ENCODE measurements at regions not wholly inside any gene's neighbourhood (a gene's known extent, or its start where the extent isn't known, plus 50 kb on each side); places are given as distances from the start of the nearest gene placed in this dataset.

- 51 to 71% methylated on average over 3 of the region's 3 CpGs for WGBS, 2 donors
- no peak overlapping the region for H3K4me3 ChIP-seq
- no peaks in the 10 kb centered on the region for H3K36me3 ChIP-seq
- no peaks in the 10 kb centered on the region for H3K27me3 ChIP-seq
- TF ChIP-seq CTCF (IDR thresholded peaks at IDR 0.05): no peak
- FAIRE-seq: no peak
- H3K4me1 ChIP-seq: no peaks in the 10 kb centered on the region
- no peaks in the 10 kb centered on the region for H3K9me3 ChIP-seq
- no peak for DNase-seq
- ATAC-seq: no peak
- H3K27ac ChIP-seq: no peak overlapping the region
- intact Hi-C loops (cut with DNase I): no loop called here
Observed at GRCh38 chr9:103068753-103069152, 73.6 kb downstream of the CYLC2 start.

- intact Hi-C loops (cut with DNase I): no loop called here
- FAIRE-seq: no peak
- TF ChIP-seq CTCF (IDR thresholded peaks at IDR 0.05): no peak
- H3K36me3 ChIP-seq: no peaks in the 10 kb centered on the region
- H3K4me3 ChIP-seq: no peak overlapping the region
- H3K4me1 ChIP-seq: no peaks in the 10 kb centered on the region
- no peak for DNase-seq
- H3K9me3 ChIP-seq: no peaks in the 10 kb centered on the region
- WGBS, 2 donors: 30 to 36% methylated on average over 1 of the region's 1 CpG
- H3K27ac ChIP-seq: no peak overlapping the region
- H3K27me3 ChIP-seq: no peaks in the 10 kb centered on the region
- no peak for ATAC-seq
Observed at GRCh38 chr9:103078581-103078980, 83.4 kb downstream of the CYLC2 start.

- no peak for ATAC-seq
- WGBS, 2 donors: 31 to 45% methylated on average over 1 of the region's 1 CpG
Observed at GRCh38 chr9:103082494-103082893, 87.4 kb downstream of the CYLC2 start.

GRCh38 chr9:103089357-103089756 lies 94.2 kb downstream of the CYLC2 start:
- no peaks in the 10 kb centered on the region for H3K27me3 ChIP-seq
- no peaks in the 10 kb centered on the region for H3K9me3 ChIP-seq
- FAIRE-seq (no peak), DNase-seq (no peak), ATAC-seq (no peak)
- no peak for TF ChIP-seq CTCF (IDR thresholded peaks at IDR 0.05)
- WGBS, 2 donors: 78 to 90% methylated on average over 1 of the region's 1 CpG
- H3K27ac ChIP-seq: no peak overlapping the region
- H3K36me3 ChIP-seq: no peaks in the 10 kb centered on the region
- intact Hi-C loops (cut with DNase I): no loop called here
- no peak overlapping the region for H3K4me3 ChIP-seq
- no peaks in the 10 kb centered on the region for H3K4me1 ChIP-seq

More at GRCh38 chr9:103082494-103082893, 87.4 kb downstream of the CYLC2 start:
- FAIRE-seq: no peak
- Histone ChIP-seq H3K9me3 (no peaks in the 10 kb centered on the region), H3K27ac (no peak overlapping the region), H3K4me3 (no peak overlapping the region), H3K36me3 (no peaks in the 10 kb centered on the region), H3K4me1 (no peaks in the 10 kb centered on the region), H3K27me3 (no peaks in the 10 kb centered on the region)
- DNase-seq: no peak
- intact Hi-C loops (cut with DNase I): no loop called here
- no peak for TF ChIP-seq CTCF (IDR thresholded peaks at IDR 0.05)

GRCh38 chr9:103104101-103104500 lies 109.0 kb downstream of the CYLC2 start:
- FAIRE-seq: no peak
- H3K36me3 ChIP-seq: no peaks in the 10 kb centered on the region
- no peak for TF ChIP-seq CTCF (IDR thresholded peaks at IDR 0.05)
- 68 to 87% methylated on average over 9 of the region's 9 CpGs for WGBS, 2 donors
- no peaks in the 10 kb centered on the region for H3K4me1 ChIP-seq
- H3K27me3 ChIP-seq: no peaks in the 10 kb centered on the region
- no peak for ATAC-seq
- DNase-seq: peak in 1 of 6 donors; percentile 25
- H3K4me3 ChIP-seq: no peak overlapping the region
- H3K9me3 ChIP-seq: no peaks in the 10 kb centered on the region
- intact Hi-C loops (cut with DNase I): no loop called here
- no peak overlapping the region for H3K27ac ChIP-seq

Measured in pancreas (tissue), 10 donors.